HG02571 (cell line): ENCODE measurements at regions not wholly inside any gene's neighbourhood (a gene's known extent, or its start where the extent isn't known, plus 50 kb on each side); places are given as distances from the start of the nearest gene placed in this dataset.

Experiments used
- ATAC-seq: cut with Tn5 transposase; IDR thresholded peaks from one replicate; pipeline ENCODE4 v1.9.1; 2021; ENCODE audit warnings: mild to moderate bottlenecking, moderate library complexity; ENCODE audit not compliant: unreplicated experiment

DNA sequence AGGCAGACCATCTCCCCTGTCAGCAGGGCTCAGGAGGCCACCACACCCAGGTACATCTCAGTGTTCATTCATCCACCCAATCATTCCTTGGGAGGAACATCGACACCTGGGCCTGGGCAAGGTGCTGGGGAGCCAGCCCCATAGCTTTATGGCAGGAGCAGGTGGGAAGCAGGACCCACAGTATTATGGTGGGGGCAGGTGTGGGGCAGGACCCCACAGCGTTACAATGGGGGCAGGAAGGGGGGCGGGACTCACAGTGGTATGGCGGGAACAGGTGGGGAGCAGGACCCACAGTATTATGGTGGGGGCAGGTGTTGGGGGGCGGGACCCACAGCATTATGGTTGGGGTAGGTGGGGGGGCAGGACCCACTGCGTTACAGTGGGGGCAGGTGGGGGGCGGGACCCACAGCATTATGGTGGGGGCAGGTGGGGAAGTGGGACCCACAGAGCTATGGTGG lies 128.9 kb upstream of the HS6ST1 start:
- no peak for ATAC-seq

DNA sequence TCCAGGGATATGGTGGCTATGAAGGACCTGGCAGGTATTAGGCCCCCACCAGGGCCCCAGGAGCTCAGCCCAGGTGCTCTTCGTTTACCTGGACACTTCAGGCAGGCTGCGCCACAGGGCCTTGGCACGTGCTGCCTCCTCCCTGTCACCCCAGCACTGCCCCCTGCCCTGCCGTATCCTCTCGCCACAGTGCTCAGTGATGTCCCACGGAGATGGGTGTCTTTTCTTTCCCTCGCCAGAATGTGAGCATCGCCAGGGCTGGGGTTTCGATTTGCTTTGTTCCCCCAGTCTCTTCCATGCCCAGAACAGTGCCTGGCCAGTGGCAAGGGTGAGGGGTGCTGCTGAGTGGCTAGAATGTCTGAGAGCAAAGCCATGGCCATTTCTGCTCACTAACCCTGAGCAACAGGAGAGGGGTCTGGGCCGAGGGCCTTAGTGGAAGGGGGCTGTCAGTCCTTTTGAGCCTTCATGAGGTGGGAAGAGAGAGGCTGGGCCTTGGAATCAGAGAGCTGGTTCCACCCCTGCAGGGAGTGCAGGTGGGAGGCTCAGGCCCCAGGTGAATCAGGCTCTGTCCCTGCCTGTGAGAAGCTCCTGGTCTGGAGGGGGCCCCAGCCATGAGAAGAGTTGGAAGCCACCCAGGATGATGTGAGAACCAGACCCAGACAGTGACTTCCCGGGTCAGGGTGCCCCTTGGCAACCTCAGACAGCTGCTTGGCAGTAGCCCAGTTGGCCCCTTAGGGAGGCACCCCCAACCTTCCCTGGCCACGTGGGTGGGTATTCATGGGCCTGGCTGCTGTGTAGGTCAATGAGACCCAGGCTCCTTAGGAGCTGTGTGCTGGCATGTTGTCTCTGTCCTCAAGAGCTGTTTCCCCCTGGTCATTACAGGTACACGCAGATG lies 129.9 kb upstream of the HS6ST1 start:
- ATAC-seq, result no peak

DNA sequence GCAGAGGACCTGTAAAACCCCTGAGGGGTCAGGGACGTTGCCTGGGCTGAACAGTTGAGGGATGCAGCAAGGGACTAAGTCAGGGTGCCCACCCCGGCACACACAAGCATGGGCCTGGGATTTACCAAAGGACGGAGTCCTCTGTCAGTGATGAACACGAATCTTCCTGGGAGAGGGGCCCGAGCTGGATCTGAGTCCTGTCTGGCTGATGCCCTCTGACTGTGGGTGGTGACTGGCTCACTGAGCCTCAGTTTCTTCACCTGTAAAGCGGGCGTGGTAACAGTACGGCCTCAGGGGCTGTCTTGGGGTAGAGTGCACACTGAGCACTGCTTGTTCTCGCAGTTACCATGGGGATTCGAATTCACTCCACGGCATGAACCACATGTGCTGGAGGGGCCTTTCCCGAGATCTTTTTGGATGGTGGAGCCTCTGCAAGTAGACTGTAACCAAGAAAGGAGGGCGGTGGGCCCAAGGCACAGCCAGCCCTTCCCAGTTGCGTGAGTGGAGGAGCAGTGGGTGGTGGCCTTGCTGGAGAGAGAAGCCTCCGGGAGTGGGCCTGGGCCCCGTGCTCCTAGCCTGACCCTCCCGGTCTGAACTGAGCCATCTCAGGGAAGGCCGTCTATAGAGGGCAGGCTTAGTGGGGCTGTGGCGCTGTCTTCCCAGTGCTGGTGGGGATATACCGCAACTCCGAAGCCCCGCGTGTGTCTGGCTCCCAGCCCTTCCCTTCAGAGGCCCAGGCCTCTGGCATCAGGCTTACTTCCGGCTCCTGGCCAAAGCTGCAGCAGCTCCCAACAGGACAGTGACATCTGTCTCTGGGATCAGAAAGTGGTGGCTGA lies 130.8 kb upstream of the HS6ST1 start:
- no peak for ATAC-seq

DNA sequence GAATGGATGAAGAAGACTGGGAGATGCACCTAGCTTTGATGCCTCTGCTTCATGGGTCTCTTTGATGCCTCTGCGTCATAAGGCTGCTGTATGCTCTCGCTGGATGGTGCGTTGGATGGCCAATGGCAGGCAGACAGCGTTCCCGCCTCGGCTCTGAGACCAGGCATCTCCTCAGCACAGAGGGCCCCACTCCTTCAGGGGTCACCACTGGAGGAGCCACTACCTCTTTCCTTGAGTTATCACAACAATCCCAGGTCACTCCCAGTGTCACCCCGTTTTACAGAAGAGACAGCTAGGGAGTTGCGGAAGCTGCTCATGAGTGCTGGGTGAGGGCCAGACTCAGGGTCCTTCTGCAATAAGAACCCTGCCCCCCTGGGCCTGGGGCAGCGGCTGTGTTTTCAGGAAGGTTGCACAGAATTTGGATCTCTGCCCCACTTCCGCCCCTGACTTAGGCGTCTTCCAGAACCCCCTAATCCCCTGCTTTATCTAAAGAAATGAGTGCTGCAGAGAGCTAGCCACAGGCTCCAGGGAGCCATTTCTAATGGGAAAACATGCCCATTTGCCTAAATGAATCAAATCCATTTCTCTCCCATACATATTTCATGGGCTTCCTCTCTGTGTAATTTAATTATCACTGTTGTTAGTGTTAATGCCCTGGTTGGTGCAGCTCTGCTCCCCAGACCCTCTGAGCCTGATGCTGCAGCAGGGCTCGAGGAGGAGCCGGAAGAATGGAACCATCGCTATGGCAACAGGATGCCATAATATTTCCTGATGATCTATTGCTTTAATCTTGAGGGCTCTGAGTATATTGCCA lies 131.8 kb upstream of the HS6ST1 start:
- no peak for ATAC-seq

DNA sequence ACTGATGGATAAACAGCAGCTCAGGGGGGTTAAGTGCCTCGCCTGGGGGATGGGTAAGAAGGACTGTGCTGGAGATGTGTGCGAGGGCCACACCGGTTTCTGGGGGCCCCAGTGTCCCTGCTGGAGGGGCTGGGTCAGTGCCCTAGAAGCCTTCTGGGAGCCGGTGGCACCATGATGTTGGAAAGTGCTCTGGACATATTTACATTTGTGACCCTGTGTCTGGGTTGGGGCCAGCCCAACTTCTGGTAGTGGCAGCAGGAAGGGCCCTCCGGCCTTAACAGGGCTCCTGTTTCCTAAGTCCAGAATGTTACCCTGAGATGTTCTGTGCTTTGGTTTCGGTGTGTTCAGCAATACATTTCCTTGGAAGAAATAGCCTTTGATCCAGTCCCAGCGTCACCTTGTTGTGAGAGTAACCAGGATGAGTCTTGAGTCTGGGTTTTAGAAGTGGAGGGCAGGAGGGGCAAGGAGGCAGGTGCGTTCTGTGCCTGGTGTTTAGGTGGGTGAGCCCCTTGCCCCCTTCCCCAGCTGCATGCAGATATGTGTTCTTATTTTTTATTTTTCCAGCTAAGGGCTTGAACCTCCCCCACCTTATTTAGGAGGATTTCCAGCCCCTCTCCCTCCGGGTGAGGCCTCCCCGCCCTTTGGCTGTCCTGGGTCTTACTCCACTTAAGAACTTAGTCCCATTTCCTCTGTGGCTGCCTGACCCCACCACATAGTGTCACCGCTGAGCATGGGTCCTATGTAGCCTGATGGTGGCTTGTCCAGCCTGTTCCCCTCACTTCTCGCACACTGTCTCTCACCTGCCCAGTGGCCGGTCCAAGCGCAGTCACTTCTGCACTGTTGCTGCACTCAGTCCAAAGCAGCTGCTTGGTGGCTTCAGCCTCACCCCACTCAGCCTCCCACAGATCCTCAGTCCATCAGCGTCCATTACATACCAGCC lies 132.7 kb upstream of the HS6ST1 start:
- ATAC-seq, result no peak

DNA sequence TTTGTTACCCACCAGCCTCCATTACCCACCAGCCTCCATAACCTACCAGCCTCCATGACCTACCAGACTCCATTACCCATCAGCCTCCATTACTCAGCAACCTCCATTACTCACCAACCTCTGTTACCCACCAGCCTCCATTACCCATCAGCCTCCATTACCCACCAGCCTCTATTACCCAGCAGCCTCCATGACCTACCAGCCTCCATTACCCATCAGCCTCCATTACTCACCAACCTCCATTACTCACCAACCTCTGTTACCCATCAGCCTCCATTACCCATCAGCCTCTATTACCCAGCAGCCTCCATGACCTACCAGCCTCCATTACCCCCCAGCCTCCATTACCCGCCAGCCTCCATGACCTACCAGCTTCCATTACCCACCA lies 133.3 kb upstream of the HS6ST1 start:
- ATAC-seq, result no peak

DNA sequence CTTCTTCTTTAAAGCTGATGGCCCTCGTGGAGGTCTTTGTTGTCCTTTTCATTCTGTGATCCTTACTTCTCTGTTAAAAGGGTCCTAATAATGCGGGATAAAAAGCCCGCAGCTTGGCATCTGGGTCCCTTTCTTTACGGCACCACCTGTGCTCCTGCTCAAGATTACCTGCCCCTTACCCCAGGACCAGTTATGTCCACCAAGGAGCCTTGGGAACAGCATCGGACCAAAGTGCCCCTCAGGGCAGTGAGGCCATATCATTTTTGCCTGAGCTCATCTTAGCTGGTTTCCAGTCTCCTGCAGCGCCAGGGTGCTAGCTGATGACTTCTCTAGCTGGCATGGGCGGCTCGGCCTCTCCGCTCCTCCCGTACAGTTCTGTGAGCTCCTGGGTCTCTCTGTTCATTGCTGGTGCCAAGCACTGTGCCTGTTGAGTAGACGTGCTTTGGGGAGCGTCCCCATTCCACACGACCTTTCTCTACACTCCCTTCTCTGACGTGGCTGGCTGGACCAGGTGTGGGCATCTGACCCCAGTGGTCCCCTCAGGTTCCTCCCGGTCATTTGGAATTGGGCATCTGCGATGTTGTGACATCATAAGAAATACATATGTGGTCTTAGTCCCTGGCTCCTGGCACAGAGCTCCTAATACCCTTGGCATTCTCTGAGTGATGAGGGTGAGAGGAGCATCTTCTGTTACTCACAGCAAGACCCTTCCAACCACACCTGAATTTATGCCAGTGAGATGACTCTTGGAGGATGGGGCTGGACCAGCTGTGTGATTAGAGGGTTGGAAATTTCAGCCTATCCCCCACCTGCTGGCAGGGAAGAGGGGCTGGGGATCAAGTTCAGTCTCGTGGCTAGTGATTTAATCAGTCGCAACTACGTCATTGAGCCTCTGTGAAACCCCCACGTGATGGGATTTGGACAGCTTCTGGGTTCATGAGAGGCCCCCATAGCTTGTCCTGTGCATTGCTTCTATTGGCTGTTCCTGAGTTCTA lies 134.2 kb upstream of the HS6ST1 start:
- ATAC-seq, result no peak

DNA sequence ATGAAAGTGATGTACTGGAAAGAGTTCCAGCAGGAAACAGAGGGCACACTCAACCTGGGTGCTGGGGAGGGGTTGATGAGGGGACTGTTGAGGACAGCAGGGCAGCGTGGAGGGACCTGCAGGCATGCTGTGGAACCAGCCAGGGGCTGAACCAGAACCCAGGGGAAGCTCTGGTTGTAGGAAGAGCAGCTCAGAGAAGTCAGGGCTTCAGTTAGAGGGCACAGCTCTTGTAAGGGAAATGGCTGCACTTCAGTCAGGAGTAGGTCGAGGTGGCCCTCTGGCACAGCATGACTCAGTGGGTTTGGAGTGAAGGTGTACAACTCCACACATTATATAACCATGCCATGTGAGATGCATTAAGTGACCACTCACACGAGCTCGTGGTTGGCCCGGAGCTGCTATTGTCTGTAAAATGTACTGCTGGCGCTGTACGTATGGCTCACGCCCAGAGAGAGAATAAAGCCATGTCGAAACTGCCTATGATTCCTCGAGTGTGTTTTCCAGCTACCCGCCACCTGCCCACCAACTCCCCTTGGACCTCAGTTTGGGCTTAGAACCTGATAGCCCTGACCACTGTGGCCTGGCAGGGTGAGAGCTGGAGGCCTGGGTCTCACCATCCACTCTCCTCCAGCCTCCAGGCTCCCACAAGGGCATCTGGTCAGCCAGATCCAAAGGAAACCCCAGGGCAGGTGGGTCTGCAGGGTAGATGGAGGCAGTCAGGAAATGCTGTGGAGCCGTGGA lies 136.5 kb upstream of the HS6ST1 start:
- no peak for ATAC-seq

DNA sequence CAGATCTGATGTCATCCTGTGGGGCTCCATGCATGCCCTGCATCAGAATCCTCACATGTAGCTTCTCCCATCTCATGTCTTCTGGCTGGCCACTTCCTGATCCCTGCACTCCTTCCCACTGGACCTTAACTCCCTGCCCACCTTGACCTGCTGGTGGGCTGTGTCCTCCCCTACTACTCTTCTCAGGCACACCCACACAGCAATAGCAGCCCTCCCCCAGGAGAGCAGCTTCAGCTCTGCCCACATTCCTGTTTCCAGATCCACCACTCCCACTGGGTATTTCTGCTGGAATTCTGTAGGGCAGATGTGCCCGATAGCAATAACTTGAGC lies 137.0 kb upstream of the HS6ST1 start:
- ATAC-seq, result no peak

DNA sequence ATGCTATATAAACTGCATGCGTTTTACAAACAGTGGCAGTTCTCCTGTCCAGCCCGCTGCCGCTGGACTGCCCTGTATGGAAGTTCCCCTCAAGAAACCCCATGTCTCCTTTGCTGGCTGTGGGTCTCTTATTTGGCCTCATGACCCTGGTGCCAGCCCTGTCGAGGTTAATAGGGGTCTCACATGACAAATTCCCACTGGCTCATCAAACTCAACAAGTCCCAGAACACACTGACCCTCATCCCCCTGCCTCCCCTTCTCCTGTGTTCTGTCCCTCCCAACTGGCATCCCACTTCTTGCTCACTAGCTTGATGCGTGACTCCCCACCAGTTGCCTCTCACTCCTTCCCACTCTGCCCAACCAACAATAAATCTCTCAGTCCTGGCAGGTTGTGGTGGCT lies 137.6 kb upstream of the HS6ST1 start:
- no peak for ATAC-seq

DNA sequence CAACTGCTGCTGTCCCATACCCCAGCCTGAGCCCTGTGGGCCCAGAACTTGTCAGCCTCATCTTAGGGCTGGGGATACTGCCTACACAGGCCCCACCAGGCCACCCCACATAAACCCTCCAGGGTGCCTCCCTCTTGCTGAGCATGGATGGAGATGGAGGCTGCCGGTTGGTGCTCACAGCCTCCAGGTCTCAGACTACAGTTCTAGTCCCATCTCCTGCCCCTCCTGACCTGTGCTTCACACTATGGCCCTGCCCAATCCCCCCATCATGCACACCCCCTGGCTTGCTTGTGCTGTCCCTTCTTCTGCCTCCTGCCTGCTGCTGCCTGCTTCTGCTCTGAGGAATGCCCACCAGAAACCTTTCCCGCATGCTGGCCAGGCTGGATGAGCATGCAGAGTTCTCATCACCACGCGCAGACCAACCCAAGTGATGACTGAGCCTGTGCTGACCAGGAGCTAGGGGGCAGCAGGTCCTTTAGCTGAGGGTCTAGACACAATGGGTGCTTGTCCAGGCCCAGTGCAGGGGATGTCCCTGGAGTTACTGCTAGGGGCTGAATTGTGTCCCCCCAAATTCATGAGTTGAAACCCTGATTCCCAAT lies 138.4 kb upstream of the HS6ST1 start:
- no peak for ATAC-seq

DNA sequence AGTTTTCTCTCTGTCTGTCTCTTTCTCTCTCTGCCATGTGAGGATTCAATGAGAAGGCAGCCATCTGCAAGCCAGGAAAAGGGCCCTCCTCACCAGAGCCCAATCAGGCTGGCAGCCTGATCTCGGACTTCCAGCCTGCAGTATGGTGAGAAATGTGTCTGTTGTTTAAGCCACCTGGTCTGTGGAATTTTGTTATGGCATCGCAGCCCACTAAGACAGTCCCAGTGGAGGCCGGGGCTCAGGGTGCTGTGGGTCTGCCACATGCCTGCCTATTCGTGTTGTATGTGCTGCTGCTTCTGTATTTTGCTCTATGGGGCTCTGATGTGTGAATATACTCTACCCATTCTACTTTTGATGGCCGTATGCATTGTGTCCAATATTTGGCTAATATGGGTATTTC lies 139.0 kb upstream of the HS6ST1 start:
- ATAC-seq, result no peak

DNA sequence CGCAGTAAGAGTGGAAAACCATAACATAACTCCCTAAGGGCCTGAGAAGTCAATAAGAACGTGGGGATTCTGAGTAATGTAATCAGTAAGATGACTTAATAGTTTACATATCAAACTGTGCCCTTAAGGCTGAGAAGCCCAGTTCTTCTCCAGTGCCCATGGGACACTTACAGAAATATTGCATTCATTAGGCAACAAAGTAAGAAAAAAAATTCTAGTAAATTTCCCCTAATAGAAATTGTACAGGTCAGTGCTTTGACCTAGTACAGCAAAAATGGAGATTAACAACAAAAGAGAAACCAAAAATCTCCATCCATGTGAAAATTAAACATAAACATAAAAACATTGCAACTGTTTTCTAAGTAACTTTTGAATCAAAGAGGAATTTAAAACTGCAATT lies 139.8 kb upstream of the HS6ST1 start:
- no peak for ATAC-seq

DNA sequence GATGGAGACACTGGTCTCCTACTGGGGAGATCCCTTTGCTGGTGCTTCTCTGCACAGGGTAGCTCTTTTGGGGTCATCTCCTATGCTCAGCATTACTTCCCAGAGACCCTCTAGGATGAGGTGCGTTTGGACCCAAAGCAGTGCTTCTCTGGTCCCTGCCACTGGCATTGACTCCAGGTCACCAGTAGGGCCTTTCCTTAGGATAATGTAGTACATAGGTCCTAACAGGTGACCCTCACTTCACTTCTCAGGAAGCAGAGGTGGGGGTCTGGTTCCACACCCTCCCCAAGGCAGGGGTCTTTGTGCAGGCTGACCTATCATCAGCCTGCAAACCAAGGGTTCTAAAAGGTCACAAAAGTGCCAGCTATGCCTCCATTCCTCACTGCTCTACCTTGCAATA lies 145.8 kb upstream of the HS6ST1 start:
- ATAC-seq, result no peak

DNA sequence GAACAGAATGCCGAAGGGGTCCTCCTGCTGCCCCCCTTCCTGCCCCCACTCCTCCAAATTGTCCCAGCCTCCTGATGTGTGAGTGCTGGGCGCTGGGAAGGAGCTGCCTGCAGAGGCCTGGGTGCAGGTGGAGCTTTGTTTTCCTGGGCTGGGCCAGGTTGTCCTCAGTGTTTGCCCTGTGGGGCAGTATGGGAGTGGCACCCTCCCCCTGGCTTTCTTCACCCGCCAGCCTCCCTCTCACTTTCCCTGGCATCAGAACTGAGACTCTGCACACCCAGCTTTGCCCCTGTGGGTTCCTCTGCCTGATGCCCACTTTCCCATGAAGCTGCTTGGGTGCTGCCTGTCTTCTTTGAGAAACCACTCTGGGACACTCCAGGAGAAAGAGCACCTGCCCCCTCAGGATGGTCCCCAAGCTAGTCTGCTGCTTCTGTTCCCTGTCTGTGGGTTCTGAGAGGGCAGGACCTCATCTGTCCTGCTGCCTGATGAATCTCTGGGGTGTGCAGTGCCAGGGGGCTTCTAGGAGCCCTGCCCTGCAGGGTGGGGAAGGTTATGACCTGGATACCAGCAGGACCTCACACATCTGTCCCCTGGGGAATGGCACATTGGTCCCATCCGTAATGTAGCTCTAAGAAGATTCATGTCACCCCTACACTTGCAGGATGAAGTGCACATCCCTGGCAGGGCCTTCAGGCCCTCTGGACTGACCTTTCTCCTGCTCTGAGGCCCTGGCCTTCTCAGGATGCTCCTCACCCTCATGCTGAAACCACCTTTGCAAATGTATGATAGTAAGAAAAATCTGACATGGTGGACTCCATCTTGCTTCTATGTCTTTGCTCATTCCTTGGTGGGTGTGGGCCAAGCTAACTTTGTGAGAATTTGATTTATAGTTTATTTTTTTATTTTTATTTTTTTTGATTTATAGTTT lies 146.8 kb upstream of the HS6ST1 start:
- ATAC-seq, result no peak

DNA sequence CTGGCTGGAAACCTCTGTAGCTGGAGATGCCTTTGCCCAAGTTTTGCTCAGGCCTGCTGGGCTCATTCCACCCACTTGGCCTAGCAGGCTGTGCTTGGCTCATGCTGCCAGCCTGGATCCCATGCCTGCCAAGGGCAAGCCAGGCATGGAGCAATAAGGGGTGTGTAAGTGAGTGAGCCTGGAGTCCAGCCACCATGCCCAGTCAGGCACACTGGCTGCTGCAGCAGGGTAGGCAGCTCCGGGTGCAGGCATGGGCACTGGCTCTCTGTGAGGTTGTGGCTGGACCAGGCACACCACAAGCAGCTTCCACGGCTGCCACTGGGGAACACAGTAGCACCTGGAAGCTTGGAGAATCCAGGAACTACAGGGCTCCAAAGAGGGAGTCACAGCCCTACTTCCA lies 147.7 kb upstream of the HS6ST1 start:
- no peak for ATAC-seq

DNA sequence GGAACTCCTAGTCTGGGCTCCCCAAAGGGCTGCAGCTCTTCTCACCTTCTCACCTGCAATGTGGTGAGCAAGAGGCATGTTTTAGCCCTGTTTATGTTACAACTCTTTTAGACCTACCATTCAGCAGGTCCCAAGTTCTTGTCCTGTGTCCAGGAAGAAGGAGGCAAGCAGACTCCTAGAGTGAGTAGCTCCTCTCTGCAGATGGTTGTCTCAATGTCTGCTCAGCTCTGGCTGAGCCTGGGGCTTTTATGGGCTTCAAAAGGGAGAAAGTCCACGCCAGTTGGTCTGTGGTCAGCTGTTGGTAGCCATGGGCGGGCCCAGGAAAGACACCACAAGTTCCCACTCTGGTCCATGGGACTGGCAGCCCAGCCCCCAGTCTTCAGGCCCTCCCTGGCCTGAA lies 148.1 kb upstream of the HS6ST1 start:
- ATAC-seq, result no peak
